Keratinocyte (primary cell): ENCODE measurements at regions not wholly inside any gene's neighbourhood (a gene's known extent, or its start where the extent isn't known, plus 50 kb on each side); places are given as distances from the start of the nearest gene placed in this dataset.

Source experiments
- DNase-seq: peaks from one replicate; pipeline ENCODE4 v3.0.0-alpha.2; 2011; ENCODE audit warnings: low read depth, missing footprints, low spot score
- FAIRE-seq: peaks from 2 replicates; lab custom pipeline; 2011; peaks lifted over from hg19 to GRCh38; lab: Jason Lieb, UNC
- H2AFZ ChIP-seq: 2 replicates; pipeline ENCODE4 v1.6.0; 2012; ENCODE audit warnings: low read length, control low read depth, inconsistent platforms; ENCODE audit not compliant: control insufficient read depth
- H3K27ac ChIP-seq: 2 replicates; pipeline ENCODE4 v1.5.1; 2011; ENCODE audit warnings: low read length; ENCODE audit not compliant: control insufficient read depth, insufficient read depth
- H3K27me3 ChIP-seq: 3 replicates; pipeline ENCODE4 v1.6.0; 2011; ENCODE audit warnings: low read length; ENCODE audit not compliant: control insufficient read depth, insufficient read depth; ENCODE audit errors: extremely low read depth
- H3K36me3 ChIP-seq, 2 experiments: 2 replicates in 1 of 2; 3 replicates in 1 of 2; pipeline ENCODE4 v1.5.1; 2011; ENCODE audit warnings: low read length in 2 of 2, mild to moderate bottlenecking in 1 of 2; ENCODE audit not compliant: control insufficient read depth in 2 of 2, insufficient read depth in 2 of 2; ENCODE audit errors: extremely low read depth in 1 of 2
- H3K4me1 ChIP-seq: 3 replicates; pipeline ENCODE4 v1.5.1; 2011; ENCODE audit warnings: low read length; ENCODE audit not compliant: control insufficient read depth, insufficient read depth; ENCODE audit errors: extremely low read depth
- H3K4me2 ChIP-seq: 3 replicates; pipeline ENCODE4 v1.6.0; 2011; ENCODE audit warnings: low read depth, low read length; ENCODE audit not compliant: control insufficient read depth, insufficient read depth; ENCODE audit errors: extremely low read depth
- H3K4me3 ChIP-seq, 3 experiments: fragments of 200-600 bp in 1 of 3; sonication (generic) in 1 of 3; 2 replicates in 2 of 3; 3 replicates in 1 of 3; pipeline ENCODE4 v1.5.1; 2011 to 2016; ENCODE audit warnings: low read length in 3 of 3, mild to moderate bottlenecking in 3 of 3, control low read depth in 2 of 3, inconsistent platforms in 1 of 3, low read depth in 1 of 3, mixed read lengths in 1 of 3, mixed run types in 1 of 3, moderate library complexity in 1 of 3; ENCODE audit not compliant: control insufficient read depth in 2 of 3, insufficient read depth in 2 of 3; ENCODE audit errors: extremely low read depth in 1 of 3
- H3K79me2 ChIP-seq: 2 replicates; pipeline ENCODE4 v1.6.0; 2012; ENCODE audit warnings: low read length; ENCODE audit not compliant: control insufficient read depth, insufficient read depth
- H3K9ac ChIP-seq: 3 replicates; pipeline ENCODE4 v1.6.0; 2011; ENCODE audit warnings: low read length; ENCODE audit not compliant: control insufficient read depth, insufficient read depth; ENCODE audit errors: extremely low read depth
- H3K9me1 ChIP-seq: 3 replicates; pipeline ENCODE4 v1.6.0; 2011; ENCODE audit warnings: low read length; ENCODE audit not compliant: control insufficient read depth, insufficient read depth; ENCODE audit errors: extremely low read depth
- H3K9me3 ChIP-seq: 2 replicates; pipeline ENCODE4 v1.5.1; 2012; ENCODE audit warnings: low read depth, low read length; ENCODE audit not compliant: control insufficient read depth
- H4K20me1 ChIP-seq: 3 replicates; pipeline ENCODE4 v1.6.0; 2011; ENCODE audit warnings: low read length; ENCODE audit not compliant: control insufficient read depth, insufficient read depth; ENCODE audit errors: extremely low read depth
- CTCF ChIP-seq, 3 experiments: IDR thresholded peaks in 1 of 3; conservative IDR thresholded peaks in 1 of 3; optimal IDR thresholded peaks in 1 of 3; 2 replicates in 2 of 3; 3 replicates in 1 of 3; pipeline versions ENCODE3 to v1.5.1; 2011; ENCODE audit warnings: low read length in 3 of 3, mild to moderate bottlenecking in 3 of 3, moderate library complexity in 2 of 3, control low read depth in 1 of 3, inconsistent platforms in 1 of 3; ENCODE audit not compliant: insufficient read depth in 2 of 3; ENCODE audit errors: extremely low read depth in 1 of 3
- EZH2 ChIP-seq: IDR thresholded peaks from one replicate; pipeline ENCODE4 v1.6.1; 2012; ENCODE audit warnings: inconsistent platforms, mild to moderate bottlenecking, low read length, moderate library complexity
- dilution Hi-C: fragments of 300-500 bp; cut with MboI; formaldehyde crosslinking; loops from one replicate; pipeline ENCODE4 v1.7.0; 2020; ENCODE audit warnings: low sequenced_read_pairs; ENCODE audit not compliant: extremely low pct_ligation_motif_present

DNA sequence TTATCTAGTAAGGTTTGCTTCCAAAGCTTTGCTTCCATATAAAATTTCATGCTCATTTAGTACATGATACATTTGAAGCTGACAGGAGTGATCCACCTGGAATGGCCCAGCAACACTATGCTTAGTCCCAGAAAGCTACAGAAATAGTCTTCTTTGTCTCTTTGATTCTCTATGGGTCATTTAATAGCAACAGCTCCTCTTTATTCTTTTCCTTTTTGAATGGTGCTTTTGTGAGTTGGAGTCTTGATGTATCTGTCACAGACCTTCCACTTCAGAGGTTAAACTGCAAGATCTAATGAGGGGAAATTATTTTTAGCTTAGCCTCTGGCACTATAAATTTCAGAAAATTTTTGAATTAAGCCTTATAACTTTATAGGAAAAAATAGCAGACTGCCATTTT lies 509.5 kb downstream of the KCNA4 start:
- Histone ChIP-seq H3K9me3 (no peaks in the 10 kb centered on the region), H3K4me3 (no peak overlapping the region), H3K9ac (no peak overlapping the region), H4K20me1 (no peaks in the 10 kb centered on the region), H2AFZ (no peak overlapping the region), H3K36me3 (no peaks in the 10 kb centered on the region), H3K9me1 (no peaks in the 10 kb centered on the region), H3K4me2 (no peak overlapping the region), H3K27ac (no peak overlapping the region), H3K4me1 (no peaks in the 10 kb centered on the region), H3K27me3 (no peaks in the 10 kb centered on the region), H3K79me2 (no peaks in the 10 kb centered on the region)
- DNase-seq (no peak), FAIRE-seq (no peak)
- dilution Hi-C loops, result no loop called here
- TF ChIP-seq CTCF (optimal IDR thresholded peaks at IDR 0.05 in 1 of 3, IDR thresholded peaks at IDR 0.05 in 1 of 3, conservative IDR thresholded peaks at IDR 0.05 in 1 of 3; ENCODE audit: extremely low read depth in 1 of 3, insufficient read depth in 2 of 3, low read length in 3 of 3) (no peak), EZH2 (no peak)

DNA sequence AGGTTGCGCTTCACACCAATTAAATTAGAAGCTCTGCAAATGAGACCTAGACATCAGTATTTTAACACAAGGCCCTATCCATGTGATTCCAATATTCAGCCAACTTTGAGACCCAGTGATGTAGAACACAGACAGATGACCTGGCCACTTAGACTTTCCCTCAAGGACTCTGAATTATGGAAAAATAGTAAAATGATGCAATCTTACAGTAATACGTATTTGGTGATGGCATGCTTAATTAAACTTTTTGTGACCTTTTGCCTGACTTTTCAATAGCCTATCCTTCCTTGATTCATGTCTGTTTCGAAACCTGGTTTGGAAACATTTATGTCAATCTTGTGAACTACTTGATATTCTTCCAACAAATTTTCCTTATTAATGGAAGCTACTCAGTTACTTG lies 521.2 kb downstream of the KCNA4 start:
- no peak overlapping the region for H2AFZ ChIP-seq
- FAIRE-seq, result no peak

More for the DNA sequence above, 521.2 kb downstream of the KCNA4 start:
- Histone ChIP-seq H3K9me3 (no peaks in the 10 kb centered on the region), H4K20me1 (no peaks in the 10 kb centered on the region), H3K4me1 (no peaks in the 10 kb centered on the region), H3K4me3 (no peak overlapping the region), H3K79me2 (no peaks in the 10 kb centered on the region), H3K9me1 (no peaks in the 10 kb centered on the region), H3K36me3 (no peaks in the 10 kb centered on the region), H3K9ac (no peak overlapping the region), H3K4me2 (no peak overlapping the region), H3K27me3 (no peaks in the 10 kb centered on the region), H3K27ac (no peak overlapping the region)
- no peak for DNase-seq
- TF ChIP-seq EZH2 (no peak), CTCF (optimal IDR thresholded peaks at IDR 0.05 in 1 of 3, IDR thresholded peaks at IDR 0.05 in 1 of 3, conservative IDR thresholded peaks at IDR 0.05 in 1 of 3; ENCODE audit: extremely low read depth in 1 of 3, insufficient read depth in 2 of 3, low read length in 3 of 3) (no peak)
- dilution Hi-C loops, result no loop called here
